ENCODE measurements at regions not wholly inside any gene's neighbourhood (a gene's known extent, or its start where the extent isn't known, plus 50 kb on each side); places are given as distances from the start of the nearest gene placed in this dataset.

DNA sequence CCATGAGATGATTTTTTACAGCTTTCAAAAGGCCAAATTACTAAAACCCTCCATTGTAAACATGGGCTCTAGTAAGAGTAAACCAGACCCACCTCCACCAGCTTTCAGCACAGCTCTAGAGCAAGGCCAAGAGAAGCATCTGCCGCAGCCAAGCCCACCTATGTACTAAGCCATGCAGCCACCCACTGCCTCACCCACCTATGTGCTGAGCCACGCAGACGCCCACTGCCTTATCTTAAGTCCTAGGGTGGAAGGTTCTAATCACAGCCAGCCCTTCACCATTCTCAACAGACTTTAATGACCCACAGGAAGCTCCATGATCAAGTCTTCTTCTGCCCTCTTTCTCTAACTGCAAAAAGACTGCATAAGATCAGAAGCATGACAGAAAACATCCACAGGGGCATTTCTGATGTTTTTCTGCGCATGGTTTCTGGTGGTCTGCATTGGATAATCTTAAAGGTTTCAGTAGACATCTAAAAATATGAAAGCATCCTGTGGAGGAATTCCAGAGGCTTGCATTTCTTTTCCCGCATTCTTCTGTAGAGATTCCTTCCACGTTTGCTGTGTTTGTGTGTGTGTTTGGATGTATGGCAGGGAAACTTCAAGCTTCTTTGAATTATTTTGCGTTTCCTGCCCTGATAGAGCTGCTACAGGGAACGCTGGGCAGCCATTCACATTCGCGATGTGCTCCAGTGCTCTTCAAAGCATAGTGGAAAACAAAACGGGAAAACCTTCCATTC, 286.1 kb upstream of the KLF6 start:
- no peak overlapping the region for H3K4me3 ChIP-seq (ENCODE audit: control insufficient read depth, low read depth, low read length)
- TF ChIP-seq, protein P1, sequence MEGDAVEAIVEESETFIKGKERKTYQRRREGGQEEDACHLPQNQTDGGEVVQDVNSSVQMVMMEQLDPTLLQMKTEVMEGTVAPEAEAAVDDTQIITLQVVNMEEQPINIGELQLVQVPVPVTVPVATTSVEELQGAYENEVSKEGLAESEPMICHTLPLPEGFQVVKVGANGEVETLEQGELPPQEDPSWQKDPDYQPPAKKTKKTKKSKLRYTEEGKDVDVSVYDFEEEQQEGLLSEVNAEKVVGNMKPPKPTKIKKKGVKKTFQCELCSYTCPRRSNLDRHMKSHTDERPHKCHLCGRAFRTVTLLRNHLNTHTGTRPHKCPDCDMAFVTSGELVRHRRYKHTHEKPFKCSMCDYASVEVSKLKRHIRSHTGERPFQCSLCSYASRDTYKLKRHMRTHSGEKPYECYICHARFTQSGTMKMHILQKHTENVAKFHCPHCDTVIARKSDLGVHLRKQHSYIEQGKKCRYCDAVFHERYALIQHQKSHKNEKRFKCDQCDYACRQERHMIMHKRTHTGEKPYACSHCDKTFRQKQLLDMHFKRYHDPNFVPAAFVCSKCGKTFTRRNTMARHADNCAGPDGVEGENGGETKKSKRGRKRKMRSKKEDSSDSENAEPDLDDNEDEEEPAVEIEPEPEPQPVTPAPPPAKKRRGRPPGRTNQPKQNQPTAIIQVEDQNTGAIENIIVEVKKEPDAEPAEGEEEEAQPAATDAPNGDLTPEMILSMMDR (IDR thresholded peaks at IDR 0.05; ENCODE audit: control insufficient read depth, insufficient read depth, low read depth, low read length, missing control alignments) = no peak
- DNase-seq (ENCODE audit: low read depth) = no peak

DNA sequence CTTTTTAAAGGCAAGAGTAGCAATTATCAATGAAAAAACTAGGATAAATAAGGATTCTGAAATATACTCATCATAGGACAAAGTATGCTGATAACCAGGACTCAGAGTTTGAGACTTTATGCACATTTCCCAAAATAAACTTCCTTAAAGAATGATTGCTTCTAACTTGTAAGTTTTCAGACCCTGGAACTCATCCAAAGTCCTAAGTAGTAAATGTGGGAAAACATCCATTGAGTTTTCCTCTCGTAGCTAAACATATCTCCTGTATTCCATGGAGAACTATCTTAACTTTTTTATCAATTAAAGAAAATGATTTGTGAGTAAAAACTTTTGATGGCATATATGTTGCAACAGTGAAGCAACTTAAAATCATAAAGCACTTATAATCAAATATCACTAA, 285.2 kb upstream of the KLF6 start:
- DNase-seq (ENCODE audit: low read depth) = no peak
- H3K4me3 ChIP-seq (ENCODE audit: control insufficient read depth, low read depth, low read length) = no peak overlapping the region
- TF ChIP-seq, protein P1 (IDR thresholded peaks at IDR 0.05; ENCODE audit: control insufficient read depth, insufficient read depth, low read depth, low read length, missing control alignments) = no peak

DNA sequence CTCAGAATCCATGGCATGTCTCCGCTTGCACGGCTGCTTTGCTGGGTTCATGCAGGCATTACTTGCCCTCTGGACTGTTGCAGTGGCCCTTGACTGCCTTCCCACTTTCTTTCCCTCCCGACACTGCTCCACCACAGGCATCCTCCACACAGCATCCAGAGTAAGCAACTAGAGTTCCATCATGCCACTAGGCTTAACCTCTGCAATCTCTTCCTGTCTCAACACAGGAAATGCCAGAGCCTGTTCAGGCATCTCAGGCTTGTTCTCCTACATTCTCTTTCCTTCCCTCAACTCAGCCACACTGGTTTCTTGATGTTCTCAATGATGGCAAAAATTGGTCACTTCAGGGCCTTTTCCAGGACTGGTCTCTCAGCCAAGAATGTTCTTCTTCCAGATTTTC, 284.5 kb upstream of the KLF6 start:
- no peak for DNase-seq (ENCODE audit: low read depth)
- no peak overlapping the region for H3K4me3 ChIP-seq (ENCODE audit: control insufficient read depth, low read depth, low read length)
- TF ChIP-seq, protein P1 (IDR thresholded peaks at IDR 0.05; ENCODE audit: control insufficient read depth, insufficient read depth, low read depth, low read length, missing control alignments) = no peak

DNA sequence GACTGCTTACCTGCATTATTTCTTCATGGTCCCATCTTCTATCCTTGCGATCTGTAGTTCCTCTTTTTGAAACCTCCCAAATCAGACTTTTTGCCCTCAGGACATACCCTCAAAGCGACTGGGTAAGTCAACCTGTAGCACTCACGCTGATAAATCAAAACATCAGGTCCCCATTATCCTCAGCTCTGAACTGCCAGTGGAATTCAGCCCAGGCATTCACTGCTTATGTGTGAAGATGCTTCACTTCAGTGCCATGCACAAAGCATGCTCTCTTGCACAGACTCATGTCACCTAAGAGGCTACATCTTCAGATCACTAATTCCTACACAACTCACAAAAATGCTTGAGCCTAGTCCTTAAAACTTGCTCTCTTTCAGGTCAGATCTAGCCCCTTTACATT, 283.6 kb upstream of the KLF6 start:
- TF ChIP-seq, protein P1 (IDR thresholded peaks at IDR 0.05; ENCODE audit: control insufficient read depth, insufficient read depth, low read depth, low read length, missing control alignments) = no peak
- no peak overlapping the region for H3K4me3 ChIP-seq (ENCODE audit: control insufficient read depth, low read depth, low read length)
- DNase-seq (ENCODE audit: low read depth) = no peak

DNA sequence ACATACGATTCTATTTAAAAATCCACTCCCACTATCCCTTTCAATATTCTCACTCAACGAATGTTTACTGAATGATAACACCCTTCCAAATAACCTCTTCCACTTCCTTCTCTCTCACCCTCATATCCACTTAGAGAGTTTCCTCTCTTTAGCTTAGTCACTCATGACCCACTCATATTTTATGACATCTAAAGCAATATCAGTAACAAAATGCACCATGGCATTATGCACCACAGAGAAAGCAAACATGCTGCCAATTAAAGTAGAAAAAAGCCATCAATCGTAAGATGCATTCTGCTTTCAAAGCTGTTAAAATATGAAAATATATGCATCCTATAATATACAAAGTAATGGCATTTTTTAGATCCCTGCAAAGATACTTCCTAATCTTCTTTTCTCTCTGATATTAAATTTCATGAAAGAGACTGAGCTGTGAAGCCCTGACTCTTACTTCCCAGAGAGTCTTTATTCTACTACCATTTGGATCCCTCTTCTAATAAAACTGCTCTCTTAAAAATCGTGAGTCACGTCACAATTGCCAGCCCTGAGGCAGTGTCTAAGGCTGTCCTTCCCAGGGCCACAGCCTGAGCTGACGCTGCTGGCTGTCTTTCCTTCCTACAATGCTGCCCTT, 283.0 kb upstream of the KLF6 start:
- no peak overlapping the region for H3K4me3 ChIP-seq (ENCODE audit: control insufficient read depth, low read depth, low read length)
- no peak for DNase-seq (ENCODE audit: low read depth)
- TF ChIP-seq, protein P1 (IDR thresholded peaks at IDR 0.05; ENCODE audit: control insufficient read depth, insufficient read depth, low read depth, low read length, missing control alignments) = no peak

DNA sequence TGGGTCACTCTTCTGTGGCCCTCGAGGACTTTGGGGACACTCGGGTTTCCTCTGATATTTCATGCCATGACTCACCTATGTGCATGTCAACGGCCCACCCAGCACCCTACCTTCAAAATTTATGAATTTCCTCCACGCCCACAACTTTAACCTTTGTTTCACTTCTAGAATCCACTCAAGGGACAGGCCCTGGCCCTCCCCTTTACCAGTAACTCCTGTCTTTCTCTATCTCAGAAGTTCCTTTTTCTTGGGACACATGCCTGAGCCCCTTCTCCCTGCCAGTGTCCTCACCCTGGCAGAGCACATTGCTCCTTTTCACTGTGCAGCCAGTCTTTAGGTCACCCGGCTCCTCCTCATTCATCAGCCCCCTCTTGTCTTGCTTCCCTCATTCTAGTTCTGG, 282.5 kb upstream of the KLF6 start:
- TF ChIP-seq, protein P1 (IDR thresholded peaks at IDR 0.05; ENCODE audit: control insufficient read depth, insufficient read depth, low read depth, low read length, missing control alignments) = no peak
- no peak for DNase-seq (ENCODE audit: low read depth)
- H3K4me3 ChIP-seq (ENCODE audit: control insufficient read depth, low read depth, low read length) = no peak overlapping the region

All from AG09309 (cell line).